ENCODE measurements at regions not wholly inside any gene's neighbourhood (a gene's known extent, or its start where the extent isn't known, plus 50 kb on each side); places are given as distances from the start of the nearest gene placed in this dataset.

- intact Hi-C loops (cut with micrococcal nuclease) (no loop called here), dilution Hi-C loops (cut with MboI; ENCODE audit: extremely low pct_ligation_motif_present, low sequenced_read_pairs) (no loop called here)
- TF ChIP-seq MYC (IDR thresholded peaks at IDR 0.05; ENCODE audit: low read depth, low read length) (no peak), POLR2A (IDR thresholded peaks at IDR 0.05; ENCODE audit: low read depth, low read length) (no peak), EZH2 (IDR thresholded peaks at IDR 0.05; ENCODE audit: borderline replicate concordance, low read depth, low read length, severe bottlenecking) (no peak), FOS (IDR thresholded peaks at IDR 0.05; ENCODE audit: borderline replicate concordance, insufficient read depth, low read length) (no peak), POLR2AphosphoS5 (IDR thresholded peaks at IDR 0.05; ENCODE audit: insufficient read depth, low read depth, low read length) (no peak), GATA2 (IDR thresholded peaks at IDR 0.05; ENCODE audit: insufficient read depth, insufficient read length, low read depth, low read length) (no peak), JUN (IDR thresholded peaks at IDR 0.05; ENCODE audit: borderline replicate concordance, insufficient read depth, insufficient read length, low read depth) (no peak)
- TF ChIP-seq, protein P1, sequence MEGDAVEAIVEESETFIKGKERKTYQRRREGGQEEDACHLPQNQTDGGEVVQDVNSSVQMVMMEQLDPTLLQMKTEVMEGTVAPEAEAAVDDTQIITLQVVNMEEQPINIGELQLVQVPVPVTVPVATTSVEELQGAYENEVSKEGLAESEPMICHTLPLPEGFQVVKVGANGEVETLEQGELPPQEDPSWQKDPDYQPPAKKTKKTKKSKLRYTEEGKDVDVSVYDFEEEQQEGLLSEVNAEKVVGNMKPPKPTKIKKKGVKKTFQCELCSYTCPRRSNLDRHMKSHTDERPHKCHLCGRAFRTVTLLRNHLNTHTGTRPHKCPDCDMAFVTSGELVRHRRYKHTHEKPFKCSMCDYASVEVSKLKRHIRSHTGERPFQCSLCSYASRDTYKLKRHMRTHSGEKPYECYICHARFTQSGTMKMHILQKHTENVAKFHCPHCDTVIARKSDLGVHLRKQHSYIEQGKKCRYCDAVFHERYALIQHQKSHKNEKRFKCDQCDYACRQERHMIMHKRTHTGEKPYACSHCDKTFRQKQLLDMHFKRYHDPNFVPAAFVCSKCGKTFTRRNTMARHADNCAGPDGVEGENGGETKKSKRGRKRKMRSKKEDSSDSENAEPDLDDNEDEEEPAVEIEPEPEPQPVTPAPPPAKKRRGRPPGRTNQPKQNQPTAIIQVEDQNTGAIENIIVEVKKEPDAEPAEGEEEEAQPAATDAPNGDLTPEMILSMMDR (IDR thresholded peaks at IDR 0.05; ENCODE audit: extremely low read depth in 1 of 2, insufficient read depth in 1 of 2, low read depth in 1 of 2, low read length in 2 of 2) = no peak
- TF ChIP-seq, protein P2, sequence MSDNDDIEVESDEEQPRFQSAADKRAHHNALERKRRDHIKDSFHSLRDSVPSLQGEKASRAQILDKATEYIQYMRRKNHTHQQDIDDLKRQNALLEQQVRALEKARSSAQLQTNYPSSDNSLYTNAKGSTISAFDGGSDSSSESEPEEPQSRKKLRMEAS (IDR thresholded peaks at IDR 0.05; ENCODE audit: insufficient read depth, insufficient read length) = no peak
- no peaks in the 10 kb centered on the region for H4K20me1 ChIP-seq (replicated peaks; ENCODE audit: control insufficient read depth, extremely low read depth, insufficient read depth, low read length)
- H3K9me1 ChIP-seq (replicated peaks; ENCODE audit: control insufficient read depth, extremely low read depth, insufficient read depth, low read length) = no peaks in the 10 kb centered on the region
- H3K27ac ChIP-seq (ENCODE audit: insufficient read depth, low read depth, low read length) = no peak overlapping the region
- FAIRE-seq (no peak), DNase-seq (ENCODE audit: low read depth, low spot score) (no peak)
- ChIA-PET POLR2A (no interaction called here), CTCF (no interaction called here)
- H3K4me3 ChIP-seq (replicated peaks in 1 of 3; ENCODE audit: insufficient read depth in 1 of 3, low read depth in 1 of 3, low read length in 3 of 3) = no peak overlapping the region
- no peak overlapping the region for H3K9ac ChIP-seq (replicated peaks; ENCODE audit: extremely low read depth, insufficient read depth, low read length)
- H3K4me1 ChIP-seq (ENCODE audit: control insufficient read depth, extremely low read depth, insufficient read depth, low read length) = no peaks in the 10 kb centered on the region
- no peaks in the 10 kb centered on the region for H3K27me3 ChIP-seq (ENCODE audit: control insufficient read depth in 2 of 2, insufficient read depth in 2 of 2, low read length in 2 of 2)
- H3K4me2 ChIP-seq (ENCODE audit: insufficient read depth, low read length) = no peak overlapping the region
- H3K9me3 ChIP-seq (replicated peaks; ENCODE audit: control insufficient read depth, insufficient read depth, low read length) = no peaks in the 10 kb centered on the region
- H2AFZ ChIP-seq (ENCODE audit: low read depth, low read length) = no peak overlapping the region
- H3K36me3 ChIP-seq (ENCODE audit: control insufficient read depth in 2 of 2, extremely low read depth in 1 of 2, insufficient read depth in 2 of 2, low read length in 2 of 2) = no peaks in the 10 kb centered on the region
- no TSS peak for BruUV-seq (replicated peaks)
- H3K79me2 ChIP-seq (ENCODE audit: control insufficient read depth, insufficient read depth, low read length) = no peaks in the 10 kb centered on the region
Observed at GRCh38 chr6:67219346-67219745, 1415.7 kb upstream of the ADGRB3 start.

Data from endothelial cell of umbilical vein (primary cell).